ENCODE measurements at regions not wholly inside any gene's neighbourhood (a gene's known extent, or its start where the extent isn't known, plus 50 kb on each side); places are given as distances from the start of the nearest gene placed in this dataset.
A peak's percentile ranks its signal among the peaks of the same experiment; 100 is the strongest.
"Not testable (repeated sequence)": the region's sequence is repeated elsewhere in the genome, so short reads cannot be mapped to it uniquely, and the experiment has no call there.

DNA sequence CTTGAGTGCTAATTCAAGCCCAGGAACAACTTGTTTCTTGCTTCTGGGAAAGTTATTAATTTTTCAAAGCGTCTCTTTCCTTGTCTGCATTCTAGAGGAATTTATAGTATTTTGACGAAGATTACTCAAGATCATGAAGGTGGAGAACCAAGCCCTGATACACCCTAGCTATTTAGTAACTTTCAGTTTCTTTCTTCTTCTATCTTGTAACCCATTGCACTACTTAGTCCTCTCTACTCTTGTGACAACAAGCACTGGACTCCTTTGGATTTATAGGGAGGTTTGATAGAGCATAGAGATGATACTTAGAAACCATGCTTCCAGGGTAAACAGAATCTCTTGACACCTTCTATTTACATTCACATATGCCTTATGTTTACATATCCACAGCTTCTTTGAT lies 203.3 kb upstream of the GRM7 start:
- DNase-seq = no peak

DNA sequence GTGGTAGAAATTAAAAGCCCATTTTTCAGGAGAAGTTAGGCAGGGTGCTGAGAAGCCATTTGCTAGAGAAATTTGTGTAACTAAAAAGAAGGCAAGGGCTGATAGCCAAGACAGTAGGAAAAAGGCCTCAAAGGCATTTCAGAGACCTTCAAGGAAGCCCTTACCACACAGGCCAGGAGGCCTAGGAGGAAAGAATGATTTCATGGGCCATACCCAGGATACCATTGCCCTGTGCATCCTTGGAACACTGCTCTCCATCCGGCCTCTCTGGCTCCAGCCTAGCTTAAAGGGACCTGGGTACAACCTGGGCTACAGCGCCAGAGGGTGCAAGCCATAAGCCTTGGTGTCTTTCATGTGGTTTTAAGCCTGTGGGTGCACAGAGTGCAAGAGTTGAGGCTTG lies 193.6 kb upstream of the GRM7 start:
- no peak for DNase-seq

DNA sequence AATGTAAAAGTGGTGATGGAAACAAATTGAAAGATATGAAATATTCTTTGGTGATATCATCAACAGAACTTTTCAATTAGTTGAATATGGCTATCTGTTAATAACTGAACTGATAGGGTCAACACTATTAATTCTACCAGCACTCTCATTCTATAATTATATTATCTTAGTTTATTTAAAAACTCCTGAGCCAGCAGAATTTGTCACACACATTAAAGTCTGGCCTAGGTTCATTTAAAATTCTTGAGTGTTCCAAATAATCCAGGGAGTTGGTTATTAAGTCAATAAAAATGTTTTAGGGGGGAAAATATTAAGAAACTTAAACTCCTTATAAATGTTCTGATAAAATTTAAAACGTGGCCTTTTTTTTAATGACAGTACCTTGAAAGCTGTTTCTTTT lies 189.6 kb upstream of the GRM7 start:
- DNase-seq = no peak

DNA sequence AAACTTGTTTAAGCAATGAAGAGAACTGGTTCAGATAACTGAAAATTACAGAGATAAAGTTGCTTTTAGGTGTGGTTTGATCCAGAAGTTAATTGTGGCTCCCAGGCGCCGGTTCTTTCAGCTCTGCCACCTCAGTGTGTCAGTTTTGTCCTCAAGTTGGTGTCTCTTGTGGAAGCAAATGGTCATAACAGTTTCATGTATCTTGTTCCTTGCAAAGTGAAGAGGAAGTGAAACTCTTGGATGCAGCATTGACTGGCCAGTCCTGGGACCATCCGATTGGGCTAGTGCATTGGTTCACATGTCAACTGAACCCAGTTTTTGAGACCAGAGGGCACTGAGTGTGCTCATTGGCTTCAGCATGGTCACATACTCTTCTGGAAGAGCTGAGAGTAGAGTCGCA lies 181.4 kb upstream of the GRM7 start:
- DNase-seq = no peak

DNA sequence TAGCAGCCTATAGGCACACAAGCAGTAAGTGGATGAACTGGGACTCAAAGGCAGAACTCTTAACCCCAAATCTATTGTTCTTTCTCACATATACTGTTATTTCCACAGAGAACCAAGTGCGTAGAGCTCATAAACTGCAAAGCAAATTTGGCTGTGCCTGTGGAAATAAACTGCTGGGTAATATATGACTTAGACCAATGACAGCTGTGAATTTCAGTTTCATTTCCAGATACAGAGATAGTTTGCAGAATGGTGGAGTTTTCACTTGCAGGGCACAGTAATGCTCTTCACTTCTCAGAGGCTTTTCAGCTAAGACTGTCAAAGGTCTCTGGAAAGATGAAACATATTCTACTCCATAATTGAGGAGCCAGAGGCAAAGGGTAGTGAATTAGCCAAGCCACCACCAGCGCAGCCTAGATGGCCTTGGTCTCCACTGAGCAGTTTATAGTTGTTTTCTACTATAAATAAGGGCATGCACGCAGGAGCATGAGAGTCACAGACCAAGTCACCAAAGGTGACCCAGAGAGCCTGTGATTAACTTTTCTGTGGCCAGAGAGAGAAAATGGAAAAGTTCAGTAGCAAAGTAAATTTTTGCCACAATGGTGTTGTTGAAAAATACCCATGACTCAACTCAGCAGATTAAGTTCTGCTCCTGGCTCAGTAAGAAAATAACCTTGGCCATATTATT lies 180.7 kb upstream of the GRM7 start:
- no peak for DNase-seq

DNA sequence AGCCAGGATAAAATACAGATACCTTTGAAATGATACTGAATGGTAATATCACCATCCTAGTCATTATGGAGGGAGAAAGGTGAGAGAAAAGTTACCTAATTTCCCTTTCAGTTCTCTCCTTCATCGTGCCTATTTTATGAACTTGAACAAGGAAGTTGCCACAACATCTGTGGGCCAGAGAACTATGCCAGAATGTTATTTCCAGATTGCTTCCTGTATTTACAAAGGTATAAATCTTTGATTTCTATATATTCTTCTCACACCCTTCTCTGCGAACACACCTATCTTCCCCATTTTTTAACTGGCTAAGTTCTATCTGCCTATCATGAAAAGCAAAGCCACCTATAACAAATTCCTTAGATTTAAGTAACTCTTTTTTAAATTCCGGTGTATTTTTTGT lies 163.6 kb upstream of the GRM7 start:
- no peak for DNase-seq

DNA sequence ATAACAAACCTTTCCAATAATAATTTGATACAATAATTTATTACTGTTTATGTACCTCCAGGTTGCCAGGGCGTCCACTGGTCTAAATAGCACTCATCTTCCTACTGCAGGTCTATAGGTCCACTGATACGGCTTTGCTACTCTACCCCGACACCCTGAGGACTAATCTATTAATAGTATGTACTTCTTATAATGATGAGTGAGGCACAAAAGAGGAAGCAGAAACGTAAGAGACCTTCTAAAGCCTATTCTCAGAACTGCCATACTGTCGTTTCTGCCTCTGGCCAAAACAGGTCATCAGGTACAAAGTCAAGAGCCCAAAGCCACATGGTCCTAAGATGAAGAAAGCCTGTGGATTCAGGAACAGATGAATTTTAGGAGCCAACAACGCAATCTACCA lies 163.2 kb upstream of the GRM7 start:
- DNase-seq = no peak

DNA sequence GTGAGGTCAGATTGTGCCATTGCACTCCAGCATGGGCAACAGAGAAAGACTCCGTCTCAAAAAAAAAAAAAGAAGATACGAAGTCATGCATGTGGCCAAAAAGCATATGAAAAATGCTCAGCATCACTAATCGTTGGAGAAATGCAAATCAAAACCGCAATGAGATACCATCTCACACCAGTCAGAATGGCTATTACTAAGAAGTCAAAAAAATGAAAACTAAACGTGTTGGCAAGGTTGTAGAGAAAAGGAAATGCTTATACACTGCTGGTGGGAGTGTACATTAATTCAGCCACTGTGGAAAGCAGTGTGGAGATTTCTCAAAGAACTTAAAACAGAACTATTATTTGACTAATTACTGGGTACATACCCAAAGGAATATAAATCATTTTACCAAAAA lies 156.1 kb upstream of the GRM7 start:
- not testable (repeated sequence) for DNase-seq

DNA sequence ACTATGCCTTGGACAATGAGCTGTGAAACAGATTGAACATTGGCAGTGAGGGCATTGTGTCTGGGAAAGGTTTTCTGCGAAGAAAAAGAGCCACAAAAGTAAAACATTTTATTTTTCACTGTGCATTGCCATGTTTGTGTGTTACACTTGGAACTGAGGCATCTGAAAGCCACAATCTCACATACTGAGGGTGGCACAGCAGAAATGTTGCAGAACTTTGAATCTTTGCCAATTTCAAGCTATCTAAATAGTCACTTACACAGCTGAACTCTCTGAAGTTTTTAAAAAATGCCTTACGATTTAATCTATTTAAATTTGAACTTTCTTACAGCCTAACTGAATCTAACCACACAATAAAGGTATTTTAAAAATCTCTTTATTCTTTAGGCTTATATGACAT lies 154.1 kb upstream of the GRM7 start:
- no peak for DNase-seq

DNA sequence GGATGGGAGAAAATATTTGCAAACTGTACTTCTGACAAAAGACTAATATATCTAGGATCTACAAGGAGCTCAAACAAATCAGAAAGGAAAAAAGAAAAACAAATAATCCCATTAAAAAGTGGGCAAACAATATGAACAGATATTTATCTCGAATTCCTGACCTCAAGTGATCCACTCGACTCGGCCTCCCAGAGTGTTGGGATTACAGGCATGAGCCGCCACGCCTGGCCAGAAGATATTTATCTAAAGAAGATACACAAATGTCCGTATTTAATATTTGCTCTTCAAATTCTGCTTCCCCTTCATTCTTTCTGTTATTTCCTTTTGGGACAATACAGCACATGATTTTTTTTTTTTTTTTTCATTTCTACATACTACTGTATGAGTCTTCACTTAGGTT lies 151.7 kb upstream of the GRM7 start:
- DNase-seq = no peak

DNA sequence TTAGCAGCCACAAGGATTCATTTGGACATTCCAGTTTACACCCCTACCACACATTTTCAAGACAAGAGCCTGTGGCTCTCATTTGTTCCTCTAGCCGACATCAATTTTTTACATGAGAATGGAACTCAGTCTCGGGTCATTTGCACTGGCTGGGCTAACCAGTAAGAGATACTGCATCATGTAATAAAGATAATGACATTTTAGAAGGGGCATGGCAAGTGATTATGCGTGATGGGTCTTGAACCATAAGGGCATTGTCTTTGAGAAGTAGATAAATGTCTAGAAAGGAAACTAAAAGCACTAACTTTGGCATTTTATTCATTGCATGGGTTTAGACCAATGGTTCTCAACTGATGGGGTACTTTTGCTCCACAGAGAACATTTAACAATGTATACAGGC lies 146.0 kb upstream of the GRM7 start:
- DNase-seq = no peak

DNA sequence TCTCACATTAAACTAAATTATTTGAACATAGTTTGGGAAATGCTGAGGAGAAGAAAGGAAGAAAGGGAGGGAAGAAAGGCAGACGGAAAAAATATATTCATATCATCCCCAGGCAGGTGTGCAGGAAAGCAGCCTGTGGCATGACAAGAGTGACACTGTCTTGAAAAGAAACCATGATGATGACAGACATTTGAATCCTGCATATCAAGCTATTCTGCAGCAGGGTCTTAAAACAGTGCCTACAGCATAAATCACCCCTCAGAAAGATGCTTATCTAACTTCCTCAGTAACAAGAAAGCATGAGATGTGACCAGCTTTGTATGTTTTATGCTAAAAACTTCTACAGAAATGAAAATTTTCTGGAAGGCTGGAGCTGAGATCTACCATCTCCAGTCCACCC lies 144.5 kb upstream of the GRM7 start:
- DNase-seq = no peak

DNA sequence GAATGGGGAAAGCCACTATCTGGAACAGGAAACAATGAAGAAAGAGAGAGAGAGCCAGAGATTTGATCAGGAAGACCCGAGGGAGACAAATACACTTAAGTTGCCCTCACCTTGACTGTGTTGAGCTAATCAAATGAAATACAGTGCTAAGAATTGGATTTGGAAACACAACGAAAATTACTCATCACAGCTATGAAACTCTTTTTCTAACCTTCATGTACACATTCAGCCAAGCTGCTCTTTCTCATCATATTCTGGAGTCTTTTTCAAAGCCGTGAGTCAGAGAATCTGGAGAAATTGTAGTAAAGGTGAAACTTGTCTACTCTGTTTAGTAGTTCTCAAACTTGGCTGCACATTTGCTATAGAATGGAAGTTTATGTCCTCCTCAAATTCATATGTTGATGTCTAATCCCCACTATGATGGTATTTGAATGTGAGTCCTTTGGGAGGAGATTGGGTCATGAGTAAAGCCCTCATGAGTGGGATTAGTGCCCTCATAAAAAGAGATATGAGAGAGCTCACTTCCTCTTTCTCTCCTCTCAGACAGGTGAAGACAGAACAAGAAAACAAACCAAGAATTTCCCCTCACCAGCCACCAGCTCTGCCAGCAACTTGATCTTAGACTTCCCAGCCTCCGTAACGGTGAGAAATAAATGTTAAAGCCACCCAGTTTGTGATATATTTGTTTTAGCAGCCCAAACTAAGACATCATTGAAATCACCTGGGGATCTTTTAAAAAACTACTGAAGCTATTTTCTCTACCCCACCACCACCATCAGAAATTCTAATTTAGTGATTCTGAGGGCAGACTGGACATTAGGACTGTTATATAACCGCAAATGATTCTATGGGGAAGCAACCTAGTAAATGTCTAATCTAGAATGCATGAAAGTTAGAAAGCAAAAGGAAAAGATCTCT lies 143.6 kb upstream of the GRM7 start:
- DNase-seq = no peak

DNA sequence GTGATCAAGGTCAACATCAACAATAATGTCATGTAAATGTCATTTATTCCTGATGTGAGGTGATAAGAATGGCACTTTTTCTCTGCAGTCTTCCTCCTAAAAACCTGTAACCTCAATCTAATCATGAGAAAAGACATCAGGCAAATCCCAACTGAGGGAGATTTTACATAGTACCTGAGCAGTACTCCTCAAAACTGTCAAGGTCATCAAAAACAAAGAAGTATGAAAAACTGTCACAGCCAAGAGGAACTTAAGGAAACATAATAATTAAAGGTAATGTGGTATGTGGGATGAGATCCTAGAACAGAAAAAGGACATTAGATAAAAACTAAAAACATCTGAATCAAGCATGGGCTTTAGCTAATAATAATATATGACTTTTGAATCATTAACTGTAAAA lies 140.9 kb upstream of the GRM7 start:
- no peak for DNase-seq

DNA sequence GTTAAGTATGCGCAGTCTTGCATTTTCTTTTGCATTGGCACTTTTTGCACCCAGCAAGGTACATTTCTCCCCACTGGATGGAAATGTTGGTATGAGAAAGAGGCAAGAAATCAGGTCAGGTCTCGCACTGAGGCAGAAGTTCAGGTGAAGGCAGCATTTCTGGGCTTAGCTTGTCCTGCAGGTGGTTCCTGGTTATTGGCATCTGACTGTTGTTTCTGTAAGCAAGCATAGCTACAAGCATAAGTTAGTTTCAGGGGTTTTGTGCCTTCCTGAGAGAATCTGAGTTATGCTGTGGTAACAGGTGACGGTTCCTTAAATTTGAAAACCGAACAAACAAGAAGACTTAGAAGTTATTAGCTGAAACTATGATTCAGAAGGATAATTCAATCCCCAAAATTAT lies 139.4 kb upstream of the GRM7 start:
- no peak for DNase-seq

DNA sequence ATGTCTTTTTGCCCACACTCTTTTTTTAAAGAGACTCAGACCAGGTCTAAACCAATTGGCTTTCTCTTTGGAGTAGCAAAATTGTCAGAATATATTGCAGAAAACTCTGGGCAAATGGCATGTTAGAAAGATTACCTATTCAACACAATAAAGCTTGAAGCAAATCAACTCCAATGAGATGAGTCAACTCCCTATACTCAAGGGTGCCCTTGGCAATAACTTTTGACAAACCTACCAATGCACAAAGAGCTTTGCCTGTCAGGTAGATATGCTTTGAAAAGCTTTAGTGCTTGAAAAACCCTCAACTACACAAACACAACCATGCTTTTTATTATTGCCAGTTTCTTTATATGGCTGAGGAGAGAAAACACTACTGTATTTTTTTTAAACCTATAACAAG lies 137.7 kb upstream of the GRM7 start:
- no peak for DNase-seq

DNA sequence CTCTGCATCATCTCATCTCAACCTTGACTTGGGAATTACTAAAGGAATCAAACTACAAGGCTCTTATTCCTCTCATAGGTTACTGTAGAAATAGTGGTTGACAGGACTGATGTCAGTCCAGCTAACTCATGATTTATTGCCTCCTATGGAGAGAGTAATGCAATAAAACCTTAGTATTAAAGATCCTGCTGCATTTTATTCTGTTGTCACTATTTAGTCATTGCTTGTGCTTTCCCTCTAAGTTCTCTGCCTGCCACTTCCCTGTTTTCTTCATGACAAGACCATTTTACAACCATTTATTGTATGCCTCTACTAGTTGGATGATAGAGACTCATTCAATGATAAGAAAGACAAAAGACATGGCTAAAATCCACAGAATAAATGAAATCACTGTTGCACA lies 134.1 kb upstream of the GRM7 start:
- DNase-seq = no peak

DNA sequence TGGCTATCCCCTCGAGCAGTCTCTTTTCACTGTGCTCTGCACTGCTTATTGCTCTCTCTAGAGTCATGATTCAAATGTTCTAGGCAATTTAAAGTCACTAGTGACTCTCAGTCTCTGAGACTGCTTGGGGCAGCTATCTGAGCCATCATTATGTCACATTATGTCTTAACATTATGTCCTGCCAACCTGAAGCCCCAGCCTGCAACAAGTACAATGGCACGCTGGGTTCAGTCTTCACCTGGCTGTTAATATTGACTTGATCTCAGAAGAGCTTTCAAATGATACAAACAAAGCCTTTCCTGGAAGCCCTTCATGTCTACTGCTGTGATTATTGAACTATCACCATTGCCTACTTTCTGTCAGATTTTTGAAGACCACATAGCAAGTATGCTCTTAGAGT lies 128.1 kb upstream of the GRM7 start:
- DNase-seq = peak; percentile 11

DNA sequence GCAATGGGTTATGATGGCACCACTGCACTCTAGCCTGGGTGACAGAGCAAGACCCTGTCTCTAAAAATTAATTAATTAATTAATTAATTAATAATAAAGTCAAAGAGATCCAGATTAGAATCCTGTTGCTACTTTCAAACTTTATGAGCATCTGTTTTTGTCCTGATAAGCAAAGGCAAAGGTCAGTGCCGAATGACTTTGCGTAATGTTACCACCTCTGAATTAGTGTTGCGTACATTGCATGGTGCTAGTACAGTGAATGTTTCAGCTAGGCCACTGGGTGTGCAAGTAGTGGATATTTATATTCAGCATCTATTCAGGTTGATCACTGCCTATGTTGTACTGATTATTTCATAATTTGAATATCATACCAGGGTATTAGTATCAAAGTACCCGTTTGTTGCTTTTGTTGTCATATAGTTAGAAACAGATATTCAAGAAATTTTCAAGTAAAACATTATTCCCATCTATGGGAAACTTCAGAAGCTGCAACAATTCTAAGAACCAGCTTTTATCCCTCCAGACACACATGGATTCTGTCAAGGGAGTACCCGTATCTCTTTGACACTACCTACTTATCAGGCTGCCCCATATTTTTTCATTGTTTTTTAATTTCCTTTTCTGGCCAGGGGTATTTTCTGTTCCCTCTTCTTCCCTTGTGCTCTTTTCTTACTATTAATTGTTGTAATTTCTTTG lies 127.1 kb upstream of the GRM7 start:
- no peak for DNase-seq

DNA sequence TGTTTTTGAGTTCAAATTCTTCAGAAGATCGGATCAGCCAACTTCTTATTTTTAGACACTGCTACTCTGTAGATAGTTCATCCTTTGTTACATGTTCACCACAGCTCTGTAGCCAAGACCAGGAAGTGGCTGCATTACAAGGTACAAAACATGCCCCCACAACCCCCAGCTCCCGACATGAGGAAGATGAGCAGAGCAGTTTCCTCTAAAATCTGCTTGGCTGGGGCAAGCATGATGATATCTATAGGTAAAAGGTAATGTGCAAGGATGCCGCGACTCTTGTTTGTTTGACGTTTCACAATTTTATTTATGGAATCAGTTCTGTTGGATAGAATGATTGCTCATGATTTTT lies 126.5 kb upstream of the GRM7 start:
- DNase-seq = no peak

DNA sequence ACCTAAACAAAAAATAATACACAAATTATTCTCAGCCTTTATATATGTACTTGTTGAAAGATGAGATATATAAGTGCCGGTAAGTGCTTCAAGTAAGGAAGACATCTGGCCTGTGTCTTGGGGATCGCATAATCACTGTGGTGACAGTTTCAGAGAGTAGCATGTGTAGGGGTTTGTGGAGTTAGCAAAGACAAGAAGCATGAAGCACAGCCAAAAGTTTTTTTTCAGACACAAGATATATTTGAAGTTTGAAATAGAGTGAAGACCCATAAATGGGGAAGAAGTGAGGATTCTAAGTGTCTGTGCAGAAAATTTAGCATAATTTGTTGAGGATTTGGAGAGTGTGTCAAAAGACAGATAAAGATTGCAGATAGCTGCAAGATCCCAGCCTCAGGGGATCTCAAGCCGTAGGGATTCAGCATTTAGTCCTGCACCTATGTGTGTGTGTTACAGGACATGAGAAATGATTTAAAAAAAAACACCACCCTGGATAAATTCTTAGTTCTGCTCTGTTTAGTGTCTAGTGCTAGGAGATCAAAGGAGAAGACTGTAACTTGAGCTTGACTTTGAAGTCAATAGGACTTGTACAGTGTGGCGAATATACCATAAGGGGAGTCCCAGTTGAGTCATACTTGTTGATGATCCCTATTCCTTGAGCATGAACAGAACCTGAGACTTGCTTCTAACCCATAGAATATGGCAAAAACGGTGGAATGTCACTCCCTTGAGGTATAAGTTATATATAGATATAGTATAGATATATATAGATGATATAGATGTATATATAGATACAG lies 123.9 kb upstream of the GRM7 start:
- DNase-seq = no peak

DNA sequence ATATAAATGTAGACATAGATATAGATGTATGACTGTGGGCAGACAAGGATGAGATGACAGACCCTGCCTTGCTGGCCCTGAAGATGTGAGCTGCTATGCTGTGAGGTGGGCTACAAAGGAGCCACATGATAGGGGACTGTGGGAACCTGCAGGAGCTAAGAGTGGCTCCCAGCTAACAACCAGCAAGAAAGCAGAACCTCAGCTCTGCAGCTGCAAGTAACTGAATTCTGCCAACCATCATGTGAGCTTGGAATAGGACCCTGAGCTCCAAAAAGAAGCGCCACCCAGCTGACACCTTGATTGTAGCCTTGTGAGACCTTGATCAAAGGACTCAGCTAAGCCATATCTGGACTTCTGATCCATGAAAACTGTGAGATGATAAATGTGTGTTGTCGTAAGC lies 123.3 kb upstream of the GRM7 start:
- no peak for DNase-seq

DNA sequence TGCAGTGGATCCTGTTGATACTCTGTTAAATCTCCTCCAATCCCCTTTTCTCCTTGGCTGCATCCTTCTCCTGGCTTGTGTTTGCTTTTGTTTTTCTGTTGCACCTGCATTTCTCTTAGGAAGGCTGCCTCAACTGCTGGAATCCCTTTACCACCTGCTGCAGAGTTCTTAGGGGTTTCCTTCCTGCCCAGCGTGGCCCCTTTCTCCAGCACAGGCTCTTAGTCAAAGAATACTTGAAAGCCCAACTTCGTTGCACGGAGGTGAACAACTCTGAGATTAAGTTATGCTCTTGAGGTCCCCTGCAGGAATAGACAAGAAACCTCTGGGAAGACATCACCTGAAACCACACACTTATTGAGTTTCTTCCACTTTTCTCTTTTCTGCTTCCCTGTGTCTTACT lies 121.6 kb upstream of the GRM7 start:
- no peak for DNase-seq

All from NCI-H774 (cell line).